ENCODE measurements at regions not wholly inside any gene's neighbourhood (a gene's known extent, or its start where the extent isn't known, plus 50 kb on each side); places are given as distances from the start of the nearest gene placed in this dataset.
"Not testable (repeated sequence)": the region's sequence is repeated elsewhere in the genome, so short reads cannot be mapped to it uniquely, and the experiment has no call there.

DNA sequence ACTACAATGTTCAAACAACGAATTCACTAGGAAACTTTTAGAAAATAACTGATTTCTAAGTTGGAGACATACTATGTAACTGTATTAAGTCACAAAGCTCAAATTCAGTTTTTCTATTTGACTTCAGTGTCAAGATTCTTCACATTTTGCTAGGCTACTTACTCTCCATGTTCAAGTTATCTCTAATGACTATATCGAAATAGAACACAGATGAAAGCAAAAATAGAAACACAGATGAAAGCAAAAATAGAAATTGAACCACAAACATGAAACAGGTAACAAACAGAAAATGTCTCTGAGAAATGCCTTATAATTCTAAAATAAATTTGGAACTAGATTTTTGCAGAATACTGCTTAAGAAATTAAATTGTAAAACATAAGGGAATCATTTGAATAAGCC, 113.5 kb downstream of the SPDYE17 start:
- DNase-seq = not testable (repeated sequence)

DNA sequence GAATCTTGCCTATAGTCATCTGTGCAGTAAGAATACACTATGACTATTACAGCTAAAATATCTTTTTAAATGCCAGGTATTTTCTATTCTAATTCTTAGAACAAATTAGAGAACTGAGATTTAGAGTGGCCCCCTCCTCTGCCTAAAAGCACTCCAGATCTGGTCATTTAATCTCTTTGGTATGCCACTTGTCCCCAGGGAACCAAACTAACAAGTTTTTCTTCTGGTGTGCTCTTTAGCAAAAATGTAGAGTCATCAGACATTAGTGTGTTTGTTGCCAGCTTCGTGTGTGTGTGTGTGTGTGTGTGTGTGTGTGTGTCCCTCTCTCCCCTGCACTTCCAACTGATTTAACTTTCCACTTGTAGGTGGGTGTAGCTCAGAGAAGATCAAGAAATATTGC, 117.8 kb downstream of the SPDYE17 start:
- not testable (repeated sequence) for DNase-seq

DNA sequence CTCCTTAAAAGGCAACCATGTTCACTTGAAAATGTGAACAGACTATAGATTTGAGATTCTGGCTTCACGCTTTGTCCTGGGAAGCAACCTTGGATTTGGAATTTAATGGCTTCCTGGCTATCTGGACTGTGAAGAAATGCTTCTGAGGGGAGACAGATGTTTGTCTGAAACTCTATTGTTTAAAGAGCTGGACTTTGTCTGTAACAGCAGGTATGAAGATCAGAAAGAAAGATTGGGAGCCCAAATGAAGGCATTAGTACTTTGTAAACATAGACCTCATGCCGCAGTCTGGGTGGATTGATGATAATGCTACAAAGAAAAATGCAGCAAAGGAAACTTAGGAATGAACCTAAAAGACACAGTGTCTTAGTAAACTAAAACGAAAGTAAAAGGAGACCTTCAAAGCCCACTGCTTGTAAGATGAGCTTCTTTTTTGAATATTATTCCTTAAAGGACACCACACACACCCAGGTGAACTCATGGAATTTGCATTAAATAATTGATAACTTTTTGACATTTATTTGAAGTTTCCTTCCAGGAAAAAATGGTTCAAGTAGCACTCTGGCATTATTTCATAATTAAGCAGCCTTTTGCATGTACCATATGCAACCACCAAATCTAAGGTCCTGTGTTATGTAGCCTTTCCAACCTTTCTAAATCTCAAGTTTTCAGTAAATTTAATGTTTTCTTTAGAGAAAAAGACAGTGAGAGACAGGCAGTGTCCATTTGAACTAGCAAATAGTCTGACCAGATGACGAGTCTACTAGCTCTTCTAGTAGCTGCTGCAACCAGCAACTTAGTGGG, 119.9 kb downstream of the SPDYE17 start:
- not testable (repeated sequence) for DNase-seq

DNA sequence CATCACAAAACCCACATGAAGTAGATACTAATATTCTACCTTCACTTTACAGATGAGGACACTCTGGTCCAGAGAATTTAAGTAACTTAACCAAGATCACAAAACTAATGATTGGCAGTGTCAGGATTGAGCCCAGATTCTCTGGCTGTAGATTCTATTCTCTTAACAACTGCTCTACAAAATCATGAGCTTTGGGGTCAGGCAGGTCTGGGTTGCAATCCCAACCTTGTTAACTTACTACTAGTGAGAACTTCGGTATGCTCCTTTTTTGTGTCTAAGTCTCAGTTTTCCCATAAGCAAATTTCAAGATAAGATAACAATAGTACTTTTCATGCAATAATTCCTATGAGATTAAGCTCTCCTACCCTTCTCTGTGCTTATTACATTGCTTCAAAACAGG, 127.5 kb downstream of the SPDYE17 start:
- not testable (repeated sequence) for DNase-seq

DNA sequence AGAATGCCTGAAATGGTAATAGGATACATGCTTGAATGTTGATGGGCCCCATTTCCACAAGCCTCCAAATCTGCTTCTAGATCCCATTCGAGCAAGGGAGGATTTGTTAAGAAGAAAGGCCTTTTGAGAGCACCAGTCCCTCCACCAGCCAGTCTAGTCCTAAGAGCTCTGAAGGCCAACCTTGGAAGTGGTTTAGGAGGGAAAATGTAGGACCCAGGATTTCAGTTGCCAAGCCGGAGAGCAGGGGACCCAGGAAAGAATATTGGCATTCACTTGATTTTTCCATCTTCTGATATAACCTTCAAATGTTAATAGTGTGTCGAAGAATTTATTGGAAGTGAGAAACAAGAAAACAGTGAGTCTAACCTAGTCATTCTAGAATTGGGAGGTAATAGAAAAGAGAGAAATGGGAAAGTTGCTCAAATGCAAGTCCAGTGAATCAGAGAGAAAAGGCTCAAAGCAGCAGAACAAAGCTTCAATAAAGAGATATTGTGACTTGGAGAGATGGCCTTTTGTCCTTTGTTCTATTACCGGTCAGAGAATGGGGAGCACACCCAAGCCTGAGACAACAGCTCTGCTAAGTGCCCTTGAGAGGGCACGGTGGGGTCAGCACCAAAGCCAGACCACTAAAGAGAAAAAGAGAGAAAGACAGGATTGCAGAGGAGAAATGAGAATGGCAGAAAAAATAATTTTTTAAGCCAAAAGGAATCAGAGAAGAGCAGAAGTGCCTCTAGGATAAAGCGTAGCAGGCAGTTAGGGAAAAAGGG, 130.0 kb downstream of the SPDYE17 start:
- not testable (repeated sequence) for DNase-seq

DNA sequence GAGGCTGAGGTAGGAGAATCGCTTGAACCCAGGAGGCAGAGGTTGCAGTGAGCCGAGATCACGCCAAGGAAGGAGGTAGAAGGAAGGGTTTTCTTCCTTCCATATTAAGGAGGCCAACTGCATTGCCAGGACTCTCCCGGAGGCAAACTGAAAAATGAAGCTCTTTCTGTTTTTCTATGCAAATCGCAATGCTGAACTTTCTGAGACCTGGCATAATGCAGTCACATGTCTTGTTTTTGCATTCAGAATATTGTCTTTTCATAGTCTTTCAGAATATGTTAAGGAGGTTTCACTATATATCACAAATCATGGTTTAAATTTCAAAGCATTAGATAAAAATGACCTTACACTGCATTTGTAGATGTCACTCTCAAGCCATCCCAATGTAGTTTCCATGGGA, 133.4 kb downstream of the SPDYE17 start:
- not testable (repeated sequence) for DNase-seq

DNA sequence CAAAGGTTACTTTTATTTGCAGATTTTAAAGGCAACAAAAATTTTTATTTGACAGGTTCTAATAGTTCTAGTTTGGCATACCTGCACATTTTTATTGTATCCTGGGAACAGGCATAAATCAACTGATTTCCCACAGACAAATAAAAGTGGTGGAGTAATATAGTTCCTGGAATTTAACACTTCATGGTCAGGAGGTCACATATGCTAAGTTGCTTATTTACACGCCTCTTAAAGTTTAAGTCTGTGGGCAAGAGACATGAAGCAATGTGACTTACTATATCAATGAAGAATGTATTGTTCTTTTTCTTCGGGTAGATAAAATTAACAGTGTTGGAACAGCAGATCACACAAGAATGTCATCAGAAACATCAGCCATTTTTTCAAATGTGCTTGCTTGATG, 135.2 kb downstream of the SPDYE17 start:
- DNase-seq = not testable (repeated sequence)

DNA sequence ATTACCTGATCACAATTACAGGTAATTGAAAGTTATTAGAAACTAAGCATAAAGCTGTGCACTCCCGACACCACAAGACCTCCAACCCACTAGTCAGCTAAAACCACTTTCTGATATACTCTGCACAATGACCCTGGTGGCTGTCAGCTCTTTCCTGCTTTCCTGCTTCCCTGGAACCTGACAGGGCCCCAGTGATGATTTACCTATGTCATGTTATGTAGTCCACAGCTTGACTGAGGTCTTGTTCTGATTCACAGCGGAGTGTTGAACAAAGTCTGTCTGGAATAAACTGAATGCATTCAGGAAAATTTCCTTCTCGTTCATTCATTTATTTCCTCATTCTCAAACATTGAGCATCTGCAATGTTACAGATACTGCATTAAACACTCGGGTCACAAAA, 136.5 kb downstream of the SPDYE17 start:
- not testable (repeated sequence) for DNase-seq

DNA sequence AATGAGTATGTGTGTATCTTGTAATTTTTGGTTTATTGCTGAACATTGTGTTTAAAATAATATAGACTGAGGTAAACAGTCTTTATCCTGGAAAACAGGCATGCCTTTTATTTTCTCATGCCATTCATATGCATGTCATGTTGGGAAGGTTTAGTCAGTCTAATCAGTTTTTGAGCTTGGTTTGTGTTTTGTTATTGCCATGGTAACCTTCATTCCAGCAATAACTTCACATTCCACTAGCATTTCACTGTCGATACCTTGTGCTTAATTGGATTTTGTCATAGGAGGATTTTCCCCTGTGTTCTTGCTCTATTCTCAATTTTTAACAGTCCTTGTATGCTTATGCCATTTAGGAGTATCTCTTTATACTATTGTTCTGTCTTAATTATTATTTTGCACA, 140.4 kb downstream of the SPDYE17 start:
- DNase-seq = peak in 1 of 2 experiments; percentile 10

DNA sequence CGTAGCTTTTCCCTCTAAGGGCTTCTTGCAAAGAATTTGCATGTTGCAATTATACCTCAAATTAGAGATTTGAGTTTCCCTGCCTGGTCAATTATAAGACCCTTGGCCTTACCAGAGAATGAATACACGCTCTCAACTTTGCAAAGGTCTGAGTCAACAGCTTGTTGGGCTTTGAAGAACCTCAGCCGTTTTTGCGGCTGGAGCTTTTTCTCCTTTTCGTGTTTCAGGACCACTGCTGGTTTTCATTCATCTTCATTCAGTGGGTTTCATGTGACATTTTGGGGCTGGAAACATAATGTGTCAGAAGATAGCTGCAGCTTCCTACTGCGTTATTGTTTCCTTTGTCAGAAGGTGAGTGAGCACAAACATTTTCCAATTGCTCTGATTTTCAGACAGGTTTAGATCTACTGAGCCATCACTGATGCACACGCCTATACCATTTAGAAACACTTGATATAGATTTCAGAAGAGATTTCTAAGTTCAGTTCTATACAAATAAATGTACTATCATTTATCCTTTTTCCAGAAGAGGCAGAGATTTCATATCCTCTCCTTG, 152.3 kb downstream of the SPDYE17 start:
- not testable (repeated sequence) for DNase-seq

DNA sequence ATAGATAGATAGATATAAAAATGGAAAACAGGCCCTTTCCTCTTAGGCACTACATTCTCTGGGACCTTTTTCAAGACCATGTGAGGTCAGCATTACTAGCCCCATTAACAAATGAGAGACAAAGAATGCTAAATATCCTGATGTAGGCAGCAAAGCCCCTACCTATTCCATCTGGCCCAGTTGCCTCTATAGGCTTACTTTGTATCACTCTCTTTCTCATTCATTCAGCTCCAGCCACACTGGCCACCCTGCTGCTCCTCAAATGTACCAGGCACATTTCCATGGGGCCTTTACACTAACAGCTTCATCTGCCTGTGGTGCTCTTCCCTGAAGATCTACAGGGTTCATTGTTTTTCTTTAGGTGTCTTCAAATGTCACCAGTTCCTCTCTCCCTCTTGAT, 156.4 kb downstream of the SPDYE17 start:
- not testable (repeated sequence) for DNase-seq

DNA sequence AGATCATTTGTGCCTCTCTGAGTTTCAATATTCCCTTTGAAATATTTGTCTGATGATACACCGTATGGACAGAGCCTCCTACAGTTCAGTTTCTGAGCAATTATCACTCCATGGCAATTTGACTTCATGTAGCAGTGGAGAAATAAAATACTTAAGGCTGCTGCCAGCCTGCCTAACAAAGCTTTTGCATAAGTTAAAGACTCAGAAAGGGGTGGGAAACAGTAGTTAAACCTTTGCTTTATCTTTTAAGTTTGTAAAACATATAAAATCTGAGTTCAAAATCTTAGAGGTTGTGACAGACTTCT, 161.7 kb downstream of the SPDYE17 start:
- DNase-seq = not testable (repeated sequence)

DNA sequence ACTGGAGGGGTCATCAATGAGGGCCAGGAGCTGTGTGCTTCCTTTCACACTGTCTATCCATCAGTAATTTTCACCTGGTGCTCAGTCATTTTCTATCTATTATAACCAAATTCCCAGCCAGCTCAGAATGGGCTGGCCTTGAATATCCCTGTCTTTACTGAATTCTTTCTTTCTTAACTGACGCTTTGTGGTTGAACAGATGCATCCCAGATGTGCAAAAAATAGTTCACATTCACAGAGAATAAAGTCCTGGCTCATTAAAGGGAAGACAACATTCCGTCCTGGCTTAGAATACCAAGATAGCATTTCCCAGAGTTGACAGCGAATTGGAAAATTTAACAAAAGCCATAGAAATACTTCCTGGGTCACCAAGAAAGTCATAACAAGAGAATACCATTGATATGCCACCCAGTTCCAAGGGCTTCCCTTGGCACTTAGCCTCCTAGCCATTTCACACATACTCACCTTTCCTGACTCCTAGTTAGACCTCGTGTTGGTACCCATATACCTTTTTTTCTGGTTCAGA, 164.7 kb downstream of the SPDYE17 start:
- DNase-seq = not testable (repeated sequence)

DNA sequence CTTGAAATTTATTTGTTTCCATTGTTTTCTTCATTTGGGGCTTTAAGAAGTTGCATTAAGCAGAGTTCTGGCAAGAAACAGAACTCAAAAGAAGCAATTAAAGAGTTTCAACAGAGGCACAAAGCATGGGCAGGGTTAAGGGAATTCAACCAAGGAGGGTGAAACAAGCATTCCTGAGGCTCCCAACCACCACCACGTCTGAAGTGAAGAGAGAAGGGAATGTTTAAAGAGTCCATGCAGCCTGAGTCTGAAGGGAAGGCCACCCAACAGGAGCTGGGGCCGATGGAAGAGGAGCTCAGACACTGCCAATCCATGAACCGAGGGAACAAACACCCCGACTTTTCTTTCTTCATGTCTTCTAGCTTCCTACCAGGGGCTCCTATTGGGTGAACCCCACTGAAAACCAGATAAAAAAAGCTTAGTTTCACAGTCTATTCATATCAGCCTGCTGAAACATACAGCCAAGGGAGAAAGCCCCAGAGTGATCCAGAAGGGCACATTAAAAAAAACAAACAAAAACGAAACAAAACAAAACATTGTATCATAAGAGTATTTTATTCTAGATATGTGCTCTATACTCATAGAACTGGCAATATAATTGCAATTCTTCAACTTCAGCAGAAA, 168.9 kb downstream of the SPDYE17 start:
- DNase-seq = not testable (repeated sequence)

DNA sequence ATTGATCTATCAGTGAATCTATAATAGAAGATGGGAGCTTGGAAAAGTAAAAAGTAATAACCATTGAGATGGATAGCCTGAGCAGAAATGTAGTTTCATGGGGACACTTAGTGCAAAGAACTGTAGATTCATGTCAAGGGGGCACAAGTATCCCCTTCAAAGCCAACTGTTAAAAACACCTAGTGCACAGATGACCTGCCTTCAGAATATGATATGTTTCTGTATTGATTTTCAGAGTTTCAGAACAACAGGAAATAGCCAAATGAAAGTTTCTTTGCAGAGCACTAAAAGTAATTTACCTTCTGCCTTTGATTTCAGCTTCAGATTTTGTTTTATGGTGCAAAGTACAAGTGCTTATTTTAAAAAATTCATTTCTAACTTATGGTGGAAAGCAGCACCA, 169.9 kb downstream of the SPDYE17 start:
- not testable (repeated sequence) for DNase-seq

DNA sequence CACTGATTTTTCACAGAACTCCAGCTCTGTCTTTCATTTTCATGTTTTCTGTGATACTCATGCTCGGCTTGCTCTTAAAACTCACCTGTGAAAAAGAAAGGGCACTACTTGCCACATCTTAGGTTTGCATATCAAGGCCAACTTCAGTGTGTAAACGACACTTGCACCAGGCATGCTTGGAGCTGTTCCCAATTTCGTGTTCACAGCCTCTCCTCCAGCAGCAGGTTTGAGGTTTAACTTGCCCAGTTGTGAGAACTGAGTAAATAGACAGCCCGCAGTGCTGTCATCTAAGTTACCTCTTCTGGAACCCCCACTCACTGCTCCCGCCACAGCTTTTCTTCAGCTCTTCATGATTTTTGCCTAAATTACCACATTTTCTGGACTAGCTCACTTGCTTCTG, 172.2 kb downstream of the SPDYE17 start:
- not testable (repeated sequence) for DNase-seq

DNA sequence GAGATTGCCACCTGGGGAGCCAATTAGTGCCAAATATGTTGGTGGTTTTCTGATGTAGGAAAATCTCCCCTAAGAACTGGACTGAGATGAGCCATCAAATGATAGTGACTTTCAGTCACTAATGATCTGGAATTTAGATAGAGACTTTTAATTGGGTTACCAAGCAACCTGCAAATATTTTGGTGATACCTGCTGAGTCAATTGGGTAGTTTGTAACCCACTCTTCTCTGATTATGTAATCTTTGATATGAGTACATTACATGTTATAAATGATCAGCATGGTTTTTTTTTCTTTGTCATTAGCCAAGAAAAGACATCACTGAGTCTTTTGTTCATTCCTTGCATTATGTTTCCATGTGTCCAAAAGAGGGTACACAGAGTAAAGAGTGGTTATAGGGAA, 177.5 kb downstream of the SPDYE17 start:
- not testable (repeated sequence) for DNase-seq

DNA sequence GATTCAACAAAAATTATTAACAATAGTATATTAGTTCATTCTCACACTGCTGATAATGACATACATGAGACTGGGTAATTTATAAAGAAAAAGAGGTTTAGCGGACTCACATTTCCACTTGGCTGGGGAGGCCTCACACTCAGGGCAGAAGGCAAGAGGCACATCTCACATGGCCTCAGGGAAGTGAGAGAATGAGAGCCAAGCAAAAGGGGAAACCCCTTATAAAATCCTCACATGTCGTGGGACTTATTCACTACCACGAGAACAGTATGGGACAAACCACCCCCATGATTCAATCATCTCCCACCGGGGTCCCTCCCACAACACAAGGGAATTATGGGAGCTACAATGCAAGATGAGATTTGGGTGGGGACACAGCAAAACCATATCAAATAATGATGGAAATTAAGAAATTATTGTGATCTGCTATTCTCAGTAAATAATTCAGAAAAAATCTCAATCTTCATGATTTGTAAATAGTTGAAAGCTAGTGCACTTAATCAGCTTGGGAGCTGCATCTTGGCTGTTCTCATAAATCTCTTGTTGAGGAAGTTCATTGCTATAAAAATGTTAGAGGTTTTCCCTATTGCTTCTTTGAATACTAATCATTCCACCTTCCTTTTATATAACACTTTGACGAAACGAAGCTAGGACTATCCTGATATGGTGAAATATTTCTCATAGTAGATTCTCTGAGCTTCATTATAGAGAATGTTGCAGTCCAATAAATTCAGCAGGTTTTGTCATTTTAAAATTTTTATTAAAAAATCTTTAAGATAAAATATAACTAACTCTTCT, 179.2 kb downstream of the SPDYE17 start:
- DNase-seq = not testable (repeated sequence)

DNA sequence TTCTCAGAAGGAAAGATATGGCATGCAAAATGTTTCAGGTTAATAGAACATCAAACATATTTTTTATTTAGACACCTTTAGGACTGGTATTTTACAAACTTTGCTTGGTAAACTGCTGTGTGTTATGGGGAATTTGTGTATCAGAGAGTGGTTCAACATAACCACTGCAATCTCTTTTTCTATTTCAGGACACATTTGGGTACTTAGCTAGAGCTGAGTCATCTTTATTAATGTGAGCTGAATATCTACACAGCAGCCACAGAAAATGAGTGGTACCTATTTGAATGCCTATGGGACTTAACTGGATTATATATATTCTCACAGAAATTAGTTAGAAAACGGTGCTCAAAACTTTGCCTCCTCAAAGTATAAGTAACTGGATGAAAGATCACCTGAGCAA, 179.8 kb downstream of the SPDYE17 start:
- DNase-seq = not testable (repeated sequence)

DNA sequence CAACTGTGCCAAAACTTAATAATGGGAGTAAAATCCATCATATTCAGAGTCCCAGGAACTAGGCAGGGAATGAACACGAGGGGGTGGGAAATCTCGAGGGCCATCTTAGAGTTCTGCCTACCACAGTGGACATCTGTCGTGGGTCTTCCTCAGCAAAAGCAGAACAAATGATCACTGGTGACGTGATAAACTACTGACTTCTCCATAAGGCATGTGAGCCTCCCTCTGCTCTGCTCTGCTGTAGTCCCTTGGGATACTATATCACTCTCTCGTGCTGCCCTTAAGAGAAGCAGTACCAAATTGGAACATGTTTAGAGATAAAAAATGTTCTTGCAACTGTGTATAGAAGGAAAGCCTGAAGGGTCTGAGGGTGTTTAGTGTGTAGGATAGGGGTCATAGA, 180.5 kb downstream of the SPDYE17 start:
- not testable (repeated sequence) for DNase-seq

DNA sequence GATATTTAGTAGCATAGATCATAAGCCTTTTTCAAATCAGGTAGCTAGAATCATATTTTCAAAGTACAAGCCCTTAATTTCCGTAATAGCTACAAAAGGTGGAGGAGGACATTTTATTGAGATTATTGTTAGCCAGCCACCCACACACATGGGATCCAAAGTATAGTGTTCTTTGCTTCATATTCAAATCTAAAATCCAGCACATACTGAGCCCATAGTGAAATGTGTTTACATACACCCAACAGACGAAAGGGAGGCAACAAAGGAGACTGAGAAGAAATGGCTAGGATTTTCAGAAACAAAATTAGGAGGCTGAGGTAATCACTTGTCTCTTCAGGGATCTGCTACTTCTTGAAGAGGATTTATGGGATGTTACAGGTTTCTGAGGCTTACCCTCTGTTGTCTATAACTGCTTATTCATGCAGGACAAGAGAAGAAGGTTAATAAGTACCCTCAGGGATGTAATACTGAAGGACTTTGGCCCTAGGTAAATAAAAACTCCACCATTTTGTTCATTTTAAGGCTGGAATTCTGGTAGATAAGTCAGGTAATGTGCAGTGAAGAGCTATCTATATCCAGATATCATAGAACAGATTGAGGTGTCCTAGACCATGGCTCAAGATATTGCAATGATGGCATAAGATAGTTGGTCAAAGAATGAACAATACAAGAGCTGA, 182.1 kb downstream of the SPDYE17 start:
- DNase-seq = not testable (repeated sequence)

DNA sequence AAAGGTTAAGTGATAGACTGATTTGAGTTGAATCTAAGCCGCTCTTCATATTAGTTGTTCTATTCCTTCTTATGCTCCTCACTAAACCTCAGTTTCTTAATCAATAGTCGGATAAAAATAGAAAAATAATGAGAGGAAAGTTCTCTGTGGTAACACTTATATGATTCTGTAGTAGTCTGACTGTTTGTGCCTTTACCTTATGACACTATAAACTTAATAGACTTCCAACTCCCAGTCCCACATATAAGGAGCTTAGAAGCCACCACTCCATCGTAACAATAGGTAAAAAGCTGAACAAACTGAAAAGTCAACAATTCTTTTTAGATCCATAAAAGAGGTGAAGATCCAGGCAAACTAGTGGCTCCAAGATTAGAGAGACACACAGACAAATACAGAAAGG, 192.3 kb downstream of the SPDYE17 start:
- not testable (repeated sequence) for DNase-seq

All from SW 1271 (cell line).